HL-60/S4 (cell line): ENCODE measurements at regions not wholly inside any gene's neighbourhood (a gene's known extent, or its start where the extent isn't known, plus 50 kb on each side); places are given as distances from the start of the nearest gene placed in this dataset.

Experiments
- in situ Hi-C: fragments of 300-500 bp; cut with MboI; formaldehyde crosslinking; loops from 2 replicates; pipeline ENCODE4 v1.14.3; 2022; ENCODE audit warnings: low sequenced_read_pairs

- in situ Hi-C loops, result no loop called here
These were observed 438.3 kb downstream of the SLC16A7 start for GRCh38 chr12:60034147-60034546.

- in situ Hi-C loops, result no loop called here
These were observed 440.0 kb downstream of the SLC16A7 start for GRCh38 chr12:60035835-60036234.

GRCh38 chr12:60042835-60043234 is 447.0 kb downstream of the SLC16A7 start:
- in situ Hi-C loops, result no loop called here

DNA sequence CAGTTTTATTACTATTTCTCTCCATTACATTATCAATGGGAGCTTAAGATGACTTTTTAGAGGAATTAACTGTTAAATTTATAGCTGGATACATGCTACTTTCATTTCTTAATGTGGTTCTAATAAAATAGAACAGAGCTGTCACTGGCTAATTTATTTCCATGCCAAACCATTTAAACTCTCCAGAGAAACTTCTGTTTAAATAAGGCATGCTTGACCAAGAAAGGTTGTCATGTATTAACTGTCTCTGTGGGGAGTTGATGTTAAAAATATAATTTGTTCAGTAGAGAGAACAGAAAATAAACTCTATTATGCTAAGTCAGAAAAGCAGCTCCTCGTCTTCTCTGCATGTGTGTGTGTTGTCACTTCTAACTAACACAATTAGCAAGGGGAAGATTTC is 447.4 kb downstream of the SLC16A7 start:
- in situ Hi-C loops, result no loop called here

DNA sequence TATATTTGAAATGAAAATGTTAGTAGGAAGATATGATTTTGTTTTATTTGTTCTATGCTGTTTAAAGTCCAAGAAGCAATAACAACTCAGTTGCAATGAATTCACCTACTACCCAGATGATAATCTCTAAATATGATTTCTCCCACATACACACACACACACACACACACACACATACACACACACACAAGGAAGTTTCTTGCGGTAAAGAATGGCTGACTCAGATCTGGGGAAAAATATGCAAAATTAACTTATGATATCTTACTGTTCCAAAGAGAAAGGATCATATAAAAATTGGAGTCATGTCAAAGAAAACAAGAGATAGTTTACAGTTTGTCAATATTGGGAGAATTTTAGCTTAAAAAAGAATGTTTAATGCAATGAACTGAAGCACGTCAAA is 456.7 kb downstream of the SLC16A7 start:
- in situ Hi-C loops, result no loop called here

- in situ Hi-C loops, result no loop called here
These were observed 463.4 kb downstream of the SLC16A7 start for GRCh38 chr12:60059180-60059579.

- in situ Hi-C loops, result no loop called here
These were observed 470.8 kb downstream of the SLC16A7 start for GRCh38 chr12:60066655-60067054.

DNA sequence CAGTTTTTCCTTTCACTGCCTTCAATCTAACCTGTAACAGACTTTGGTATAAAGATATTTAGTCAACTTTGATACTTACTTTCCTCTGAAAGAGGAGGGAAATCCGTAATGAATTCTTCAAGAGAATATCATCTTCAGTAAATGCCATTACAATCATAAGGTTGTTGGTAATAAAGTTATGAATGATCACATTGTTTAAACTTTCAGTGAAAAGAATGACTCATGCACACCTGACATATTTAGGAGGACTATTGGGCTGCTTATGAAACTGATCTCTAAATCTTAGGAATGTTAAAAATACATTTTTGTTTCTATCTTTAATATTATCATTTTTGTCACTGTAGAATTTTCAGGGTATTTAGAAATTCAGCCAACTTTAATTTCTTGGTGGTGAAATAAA is 474.7 kb downstream of the SLC16A7 start:
- in situ Hi-C loops, result no loop called here

- in situ Hi-C loops, result no loop called here
These were observed 475.9 kb downstream of the SLC16A7 start for GRCh38 chr12:60071759-60072191.

DNA sequence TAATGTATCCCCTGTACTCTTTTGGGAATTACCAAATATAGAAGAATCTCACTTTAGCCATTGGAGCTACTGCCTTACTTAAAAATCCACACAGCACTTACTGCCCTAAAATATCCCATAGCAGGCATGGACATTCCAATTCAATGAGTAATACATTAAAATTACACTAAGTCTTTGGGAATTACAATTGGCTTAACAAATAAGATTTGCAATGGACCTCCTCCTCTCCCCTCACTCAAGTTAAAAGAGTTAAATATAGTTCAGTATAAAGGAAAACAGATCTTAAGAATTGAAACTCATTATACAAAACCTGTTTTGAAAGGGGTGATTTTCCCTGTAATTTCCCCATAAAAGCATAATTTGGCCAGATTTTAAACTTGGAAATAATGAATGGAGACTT is 477.1 kb downstream of the SLC16A7 start:
- in situ Hi-C loops, result no loop called here

GRCh38 chr12:60075091-60075490 is 479.3 kb downstream of the SLC16A7 start:
- in situ Hi-C loops, result no loop called here

DNA sequence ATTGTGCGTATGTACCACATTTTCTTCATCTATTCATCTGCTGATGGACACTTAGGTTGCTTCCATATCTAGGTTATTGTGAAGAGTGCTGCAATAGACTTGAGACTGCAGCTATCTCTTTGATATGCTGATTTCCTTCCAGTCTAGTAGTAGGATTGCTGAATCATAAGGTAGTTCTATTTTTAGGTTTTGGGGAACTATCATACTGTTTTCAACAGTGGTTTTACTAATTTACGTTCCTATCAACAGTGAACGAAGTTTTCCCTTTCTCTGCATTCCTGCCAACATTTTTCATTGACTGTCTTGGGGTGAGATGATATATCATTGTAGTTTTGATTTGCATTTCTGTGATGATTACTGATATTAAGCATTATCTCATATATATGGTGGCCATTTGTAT is 482.2 kb downstream of the SLC16A7 start:
- in situ Hi-C loops, result no loop called here

DNA sequence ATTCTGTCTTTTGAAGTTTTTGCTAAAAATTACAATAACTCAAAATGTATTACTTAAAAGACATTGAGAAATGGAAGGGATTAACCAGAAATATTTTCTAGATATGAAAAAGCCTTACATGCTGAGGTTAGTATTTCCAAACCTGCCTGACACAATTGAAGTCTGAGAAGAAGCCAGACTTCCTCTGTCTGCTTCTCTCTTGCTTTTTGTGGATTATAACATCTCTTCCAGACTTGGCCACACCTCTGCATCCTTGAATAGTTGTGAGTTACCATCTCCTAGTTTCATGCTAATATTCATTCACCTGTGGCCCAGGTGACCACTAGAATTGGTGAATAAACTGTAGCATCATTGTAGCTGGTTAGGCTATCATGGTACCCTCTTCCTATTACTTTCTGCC is 497.6 kb downstream of the SLC16A7 start:
- in situ Hi-C loops, result no loop called here

GRCh38 chr12:60094436-60094835 is 498.6 kb downstream of the SLC16A7 start:
- in situ Hi-C loops, result no loop called here

DNA sequence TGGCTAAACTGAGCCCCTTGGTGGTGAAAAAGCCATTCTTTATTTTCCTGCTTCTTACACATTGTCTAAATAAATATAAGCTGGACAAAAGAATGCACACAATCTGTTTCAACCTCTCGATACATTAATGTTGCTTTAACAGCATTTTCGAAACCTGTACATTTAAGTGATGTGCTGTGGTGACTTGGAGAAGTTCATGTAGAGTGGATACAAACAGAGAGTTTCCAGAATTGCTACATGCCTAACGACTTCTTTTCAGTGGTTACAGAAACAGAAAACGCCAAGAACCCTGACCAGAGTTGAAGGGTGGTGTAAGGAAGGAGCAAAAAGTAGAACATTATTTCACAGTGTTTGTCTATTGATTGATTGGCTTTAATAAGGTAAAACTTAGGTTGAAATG is 500.9 kb downstream of the SLC16A7 start:
- in situ Hi-C loops, result no loop called here

DNA sequence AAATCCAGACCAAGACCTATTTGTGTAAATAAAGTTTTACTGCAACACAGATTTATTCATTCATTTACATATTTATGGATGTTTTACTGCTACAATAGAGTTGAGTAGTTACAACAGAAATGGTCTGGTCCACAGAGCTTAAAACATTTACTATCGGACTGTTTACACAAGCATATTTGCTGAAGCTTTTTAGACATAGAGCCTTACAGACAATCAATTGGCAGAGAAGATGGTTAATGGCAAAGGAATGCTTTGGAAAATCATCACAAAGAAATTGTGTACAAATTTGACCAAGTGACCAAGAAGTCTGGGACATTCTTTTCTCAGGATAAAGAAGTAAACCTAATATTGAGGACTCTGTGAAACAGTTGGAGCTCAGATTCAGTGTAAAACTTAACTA is 504.3 kb downstream of the SLC16A7 start:
- in situ Hi-C loops, result no loop called here

DNA sequence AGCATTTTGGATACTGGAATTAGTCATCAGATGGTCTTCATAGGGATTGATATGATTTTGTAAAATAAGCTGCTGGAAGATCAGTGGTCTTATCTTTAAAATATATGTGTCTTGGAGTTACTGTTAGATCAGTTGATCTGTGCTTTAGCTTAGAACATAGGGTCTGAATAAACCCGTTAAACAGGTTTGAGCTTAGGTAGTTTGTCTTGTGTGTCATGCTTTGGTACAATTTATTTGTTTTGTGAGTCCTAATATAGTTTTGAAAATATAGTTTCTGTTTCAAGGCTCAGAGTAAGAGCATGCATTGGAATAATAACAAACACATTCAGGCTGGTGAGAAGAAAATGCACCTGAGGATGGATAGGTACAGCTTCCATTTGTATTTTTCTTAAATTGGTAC is 505.0 kb downstream of the SLC16A7 start:
- in situ Hi-C loops, result no loop called here

DNA sequence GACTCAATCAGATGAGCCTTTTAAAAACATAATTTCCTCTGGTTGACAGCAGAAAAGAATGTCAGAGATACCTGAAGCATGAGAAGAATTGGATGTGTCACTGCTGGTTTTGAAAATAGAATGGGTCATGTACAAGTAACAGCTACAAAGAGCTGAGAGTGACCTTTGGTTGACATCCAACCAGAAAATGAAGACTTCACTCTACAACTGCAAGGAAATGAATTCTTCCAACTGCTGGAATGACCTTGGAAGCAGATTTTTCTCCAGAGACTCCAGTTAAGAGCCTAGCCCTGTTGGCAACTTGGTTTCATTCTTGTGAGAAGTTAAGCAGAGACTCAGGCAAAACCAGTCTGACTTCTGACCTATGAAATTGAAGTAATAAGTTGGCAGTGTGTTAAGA is 505.9 kb downstream of the SLC16A7 start:
- in situ Hi-C loops, result no loop called here

DNA sequence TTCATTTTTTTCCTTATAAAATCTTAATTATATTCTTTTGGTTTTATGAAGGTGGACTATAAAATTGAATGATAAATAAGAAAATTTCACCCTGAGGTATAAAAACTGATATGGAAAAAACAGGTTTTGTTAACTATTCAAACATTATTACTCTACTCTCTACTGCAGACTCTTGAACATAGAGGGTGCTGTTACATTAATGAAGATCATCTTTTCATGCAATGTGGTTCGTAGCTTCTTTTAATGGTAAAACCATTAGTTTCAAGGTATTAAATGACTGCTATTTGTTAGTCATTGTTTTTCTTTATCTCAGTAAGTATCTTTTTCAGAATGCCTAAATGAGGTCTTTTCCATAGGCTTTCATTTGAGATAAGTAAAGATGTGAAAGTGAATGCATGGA is 510.4 kb downstream of the SLC16A7 start:
- in situ Hi-C loops, result no loop called here

DNA sequence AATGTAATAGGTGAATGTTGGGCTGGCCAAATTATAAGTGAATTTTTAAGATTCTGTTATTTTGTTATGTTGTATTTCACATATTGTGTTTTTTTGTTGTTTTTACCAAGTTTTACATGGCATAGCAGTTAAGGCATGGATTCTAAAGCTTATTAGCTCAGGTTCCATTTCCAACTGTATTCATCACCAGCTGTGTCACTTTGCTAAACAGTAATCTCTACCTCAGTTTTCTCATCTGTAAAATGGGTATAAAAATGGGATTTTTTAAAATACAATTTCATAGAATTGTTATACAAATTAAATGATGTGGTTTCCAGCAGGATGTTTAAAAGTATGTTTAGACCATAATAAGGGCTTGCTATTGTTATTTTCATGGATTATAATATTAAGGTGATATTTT is 512.2 kb downstream of the SLC16A7 start:
- in situ Hi-C loops, result no loop called here

DNA sequence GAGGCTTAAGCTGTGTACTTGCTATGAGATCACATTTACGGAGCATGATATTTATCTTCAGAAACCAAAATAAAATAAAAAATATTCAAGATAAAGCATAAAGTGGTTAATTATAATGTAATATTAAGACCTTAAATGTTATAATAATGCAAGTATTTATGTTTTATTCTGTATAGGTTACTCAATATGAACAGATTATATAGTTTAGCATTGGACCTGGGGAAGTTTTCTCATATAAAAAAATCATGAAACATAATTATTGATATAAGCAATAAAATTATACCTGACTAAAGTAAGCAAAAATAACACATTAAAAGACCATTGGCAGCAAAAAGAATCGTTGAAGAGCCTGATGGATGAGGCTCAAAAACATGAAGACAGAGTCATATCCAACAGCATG is 516.2 kb downstream of the SLC16A7 start:
- in situ Hi-C loops, result no loop called here

GRCh38 chr12:60112763-60113162 is 516.9 kb downstream of the SLC16A7 start:
- in situ Hi-C loops, result no loop called here

DNA sequence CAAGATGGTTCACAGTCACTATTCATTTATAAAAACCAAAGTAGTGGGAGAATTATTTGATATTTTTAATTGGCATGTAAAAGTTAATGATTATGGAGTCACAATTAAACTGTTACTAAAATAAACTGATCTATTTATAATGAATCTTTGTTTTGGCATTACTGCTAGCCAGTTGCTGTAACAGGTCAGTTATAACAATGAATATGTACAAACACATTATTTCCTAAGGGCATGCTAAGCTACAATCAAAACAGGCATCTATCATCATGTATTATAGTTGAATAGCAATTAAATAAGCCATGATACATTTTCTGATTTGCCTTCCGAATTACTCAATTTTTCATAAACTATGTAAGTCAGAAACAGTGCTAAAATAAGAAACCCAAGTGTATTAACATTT is 518.3 kb downstream of the SLC16A7 start:
- in situ Hi-C loops, result no loop called here

- in situ Hi-C loops, result no loop called here
These were observed 523.5 kb downstream of the SLC16A7 start for GRCh38 chr12:60119327-60119726.
